K562 (cell line): ENCODE measurements at regions not wholly inside any gene's neighbourhood (a gene's known extent, or its start where the extent isn't known, plus 50 kb on each side); places are given as distances from the start of the nearest gene placed in this dataset.

Source experiments
- ATF1 ChIP-seq, 2 experiments: fragments of 450-650 bp in 1 of 2; IDR thresholded peaks; 2 replicates each; pipeline ENCODE4 v1.6.1; 2016; ENCODE audit warnings: missing compliant biosample characterization in 1 of 2, missing genetic modification characterization in 1 of 2
- C11orf30 ChIP-seq: fragments of 450-650 bp; IDR thresholded peaks from 2 replicates; pipeline ENCODE4 v1.6.1; 2016; ENCODE audit warnings: low read depth, mild to moderate bottlenecking
- CEBPB ChIP-seq: fragments of 450-650 bp; IDR thresholded peaks from 2 replicates; pipeline ENCODE4 v1.6.1; 2016; ENCODE audit warnings: missing genetic modification characterization, missing compliant biosample characterization
- DPF2 ChIP-seq: fragments of 450-650 bp; IDR thresholded peaks from 2 replicates; pipeline ENCODE4 v1.6.1; 2016
- E2F1 ChIP-seq: sonication (generic); formaldehyde crosslinking; IDR thresholded peaks from 2 replicates; pipeline ENCODE4 v1.8.1; 2023; ENCODE audit warnings: mild to moderate bottlenecking, missing genetic modification reagents, moderate library complexity
- EGR1 ChIP-seq: fragments of 450-650 bp; conservative IDR thresholded peaks from 2 replicates; pipeline ENCODE4 v1.6.1; 2017; ENCODE audit warnings: mild to moderate bottlenecking
- EP400 ChIP-seq: fragments of 450-650 bp; IDR thresholded peaks from 2 replicates; pipeline ENCODE4 v1.6.1; 2017; ENCODE audit warnings: antibody characterized with exemption, mild to moderate bottlenecking, moderate library complexity
- ETS1 ChIP-seq: conservative IDR thresholded peaks from 2 replicates; pipeline ENCODE4 v1.6.1; 2011; ENCODE audit warnings: low read depth, mild to moderate bottlenecking, low read length; ENCODE audit not compliant: control insufficient read depth
- GTF2E2 ChIP-seq: fragments of 200-800 bp; sonication (Bioruptor generic); IDR thresholded peaks from 2 replicates; pipeline ENCODE4 v1.6.1; 2016; ENCODE audit warnings: missing genetic modification characterization, missing compliant biosample characterization
- HDAC8 ChIP-seq: fragments of 450-650 bp; IDR thresholded peaks from 2 replicates; pipeline ENCODE4 v1.6.1; 2016; ENCODE audit warnings: mild to moderate bottlenecking, missing genetic modification characterization, moderate library complexity, missing compliant biosample characterization
- HNRNPLL ChIP-seq: fragments of 200-400 bp; formaldehyde crosslinking; IDR thresholded peaks from 2 replicates; pipeline ENCODE4 v1.6.1; 2017; ENCODE audit warnings: low read length, low read depth, mild to moderate bottlenecking; ENCODE audit not compliant: poor library complexity, severe bottlenecking
- MLLT1 ChIP-seq, 2 experiments: fragments of 450-650 bp; IDR thresholded peaks; 2 replicates each; pipeline ENCODE4 v1.6.1; 2016
- MYC ChIP-seq, 2 experiments: fragments of 250-450 bp in 1 of 2; sonication (Bioruptor Pico) in 1 of 2; IDR thresholded peaks; 2 replicates each; pipeline versions ENCODE4 v1.5.1 to v1.6.1; 2012 to 2021; ENCODE audit warnings: low read depth in 2 of 2, borderline replicate concordance in 1 of 2, improper control_type of control experiment in 1 of 2, low read length in 1 of 2, mild to moderate bottlenecking in 1 of 2, moderate library complexity in 1 of 2
- SMAD4 ChIP-seq: fragments of 250-450 bp; sonication (Bioruptor Pico); conservative IDR thresholded peaks from 2 replicates; pipeline ENCODE4 v1.8.0; 2021; ENCODE audit warnings: inconsistent platforms, mild to moderate bottlenecking, moderate library complexity
- SRF ChIP-seq, 2 experiments: fragments of 250-450, 450-650 bp in 1 of 2; sonication (Bioruptor Pico) in 1 of 2; sonication (generic) in 1 of 2; formaldehyde crosslinking; IDR thresholded peaks; 2 replicates each; pipeline versions ENCODE4 v1.5.0 to v1.5.1; 2020 to 2022; ENCODE audit warnings: mild to moderate bottlenecking in 1 of 2, missing genetic modification reagents in 1 of 2
- USF2 ChIP-seq: sonication (generic); formaldehyde crosslinking; IDR thresholded peaks from 2 replicates; pipeline ENCODE4 v1.5.0; 2020; ENCODE audit warnings: missing genetic modification reagents
- YY1 ChIP-seq, 3 experiments: IDR thresholded peaks; 2 replicates each; pipeline ENCODE4 v1.6.1; 2011; ENCODE audit warnings: low read length in 2 of 3, mild to moderate bottlenecking in 2 of 3, moderate library complexity in 2 of 3, borderline replicate concordance in 1 of 3, control low read depth in 1 of 3, low read depth in 1 of 3; ENCODE audit not compliant: insufficient read depth in 3 of 3, insufficient replicate concordance in 2 of 3, control insufficient read depth in 1 of 3, insufficient read length in 1 of 3; ENCODE audit errors: extremely low read depth in 1 of 3
- ZNF311 ChIP-seq: fragments of 250-450 bp; sonication (Bioruptor Pico); IDR thresholded peaks from 2 replicates; pipeline ENCODE4 v1.4.0; 2020; ENCODE audit warnings: mild to moderate bottlenecking, moderate library complexity
- ZNF740 ChIP-seq, 3 experiments: fragments of 200-800 bp in 1 of 3; sonication (Bioruptor generic) in 1 of 3; sonication (generic) in 1 of 3; formaldehyde crosslinking in 1 of 3; IDR thresholded peaks; 2 replicates each; pipeline versions ENCODE4 v1.6.1 to v1.8.0; 2016 to 2022; ENCODE audit warnings: mild to moderate bottlenecking in 2 of 3, missing compliant biosample characterization in 2 of 3, missing genetic modification characterization in 2 of 3, missing genetic modification reagents in 1 of 3

GRCh38 chr2:42967959-42968674 lies 175.7 kb upstream of the HAAO start (continued):
- TF ChIP-seq USF2 (CRISPR knock-in tag) (peak; percentile 48; the same call in 1 of the 2 replicates), HNRNPLL (no peak), ATF1 (CRISPR knock-in tag; IDR thresholded peaks at IDR 0.05) (no peak), ATF1 (tag; IDR thresholded peaks at IDR 0.05) (peak; percentile 65), SMAD4 (CRISPR knock-in tag) (peak; percentile 80), ZNF311 (CRISPR knock-in tag) (peak; percentile 23; the same call in 1 of the 2 replicates), SRF (CRISPR knock-in tag; IDR thresholded peaks at IDR 0.05) (peak in 1 of 2 experiments; percentile 36; a peak in 1 of 4 replicates), E2F1 (CRISPR knock-in tag) (peak; percentile 55; the same call in 1 of the 2 replicates), EP400 (peak; percentile 81), YY1 (IDR thresholded peaks at IDR 0.05; ENCODE audit: borderline replicate concordance in 1 of 3, control insufficient read depth in 1 of 3, extremely low read depth in 1 of 3, insufficient read depth in 3 of 3, insufficient read length in 1 of 3, insufficient replicate concordance in 2 of 3, low read depth in 1 of 3, low read length in 2 of 3) (peak in 2 of 3 experiments; percentile 35 to 38), GTF2E2 (tag) (no peak; the same call in 1 of the 2 replicates), DPF2 (peak; percentile 91), HDAC8 (peak; percentile 79; the same call in 1 of the 2 replicates), ETS1 (peak; percentile 45; the same call in 1 of the 2 replicates), EGR1 (peak; percentile 38; the same call in 1 of the 2 replicates), ZNF740 (CRISPR knock-in tag; IDR thresholded peaks at IDR 0.05) (no peak), ZNF740 (tag; IDR thresholded peaks at IDR 0.05) (0 out of 4 replicates have a peak, but pooled peaks of 1 of the 2 experiments have one; percentile 23), MYC (IDR thresholded peaks at IDR 0.05; ENCODE audit: low read depth, low read length) (peak; percentile 60; the same call in 1 of the 2 replicates), MYC (CRISPR knock-in tag; IDR thresholded peaks at IDR 0.05; ENCODE audit: borderline replicate concordance, low read depth) (0 out of 2 replicates have a peak, but pooled peaks have one; percentile 67), CEBPB (tag) (no peak), MLLT1 (IDR thresholded peaks at IDR 0.05) (peak in 1 of 2 experiments; percentile 54; a peak in 1 of 4 replicates), C11orf30 (peak; percentile 97)
